Colonic mucosa (tissue), 4 donors: ENCODE measurements at regions not wholly inside any gene's neighbourhood (a gene's known extent, or its start where the extent isn't known, plus 50 kb on each side); places are given as distances from the start of the nearest gene placed in this dataset.

Experiments used
- DNase-seq: peaks from one replicate; pipeline ENCODE4 v3.0.0-alpha.2; 2020
- H3K27ac ChIP-seq: fragments of 200-600 bp; one replicate; pipeline ENCODE4 v1.8.0; 2021
- H3K27me3 ChIP-seq: fragments of 200-600 bp; one replicate; pipeline ENCODE4 v1.8.0; 2021
- H3K36me3 ChIP-seq: fragments of 200-600 bp; one replicate; pipeline ENCODE4 v1.8.0; 2021
- H3K4me1 ChIP-seq: fragments of 200-600 bp; one replicate; pipeline ENCODE4 v1.8.0; 2021; ENCODE audit warnings: mild to moderate bottlenecking
- H3K4me3 ChIP-seq: fragments of 200-600 bp; one replicate; pipeline ENCODE4 v1.8.0; 2021
- H3K9ac ChIP-seq, 2 donors: one replicate each; pipeline ENCODE4 v1.7.0; 2013; ENCODE audit warnings: control low read depth in 2 of 2, low read depth in 2 of 2, low read length in 2 of 2
- H3K9me3 ChIP-seq: fragments of 200-600 bp; one replicate; pipeline ENCODE4 v1.8.0; 2021
- CTCF ChIP-seq: fragments of 200-600 bp; IDR thresholded peaks from one replicate; pipeline ENCODE4 v1.8.0; 2022; ENCODE audit warnings: antibody characterized with exemption, mild to moderate bottlenecking
- intact Hi-C: fragments of 100-400 bp; cut with DNase I; formaldehyde crosslinking; loops from one replicate; pipeline ENCODE4 v1.14.1; 2022
- donor health status: healthy.
- donor health status: DM: no; HTN: no; CAD: no.
- donor health status: DM: no; HTN: no; CAD: no.

- intact Hi-C loops, result no loop called here
- Histone ChIP-seq H3K36me3 (no peaks in the 10 kb centered on the region), H3K4me1 (no peaks in the 10 kb centered on the region), H3K4me3 (no peak overlapping the region), H3K9me3 (no peaks in the 10 kb centered on the region), H3K27ac (no peak overlapping the region), H3K9ac (no peak overlapping the region), H3K27me3 (no peaks in the 10 kb centered on the region)
- TF ChIP-seq CTCF, result no peak
- no peak for DNase-seq
These were observed 101.1 kb upstream of the RASGRP1 start for GRCh38 chr15:38665586-38666305.

GRCh38 chr15:38666865-38667510 is 102.4 kb upstream of the RASGRP1 start:
- Histone ChIP-seq H3K27me3 (no peaks in the 10 kb centered on the region), H3K4me1 (no peaks in the 10 kb centered on the region), H3K27ac (no peak overlapping the region), H3K9me3 (no peaks in the 10 kb centered on the region), H3K9ac (no peak overlapping the region), H3K36me3 (no peaks in the 10 kb centered on the region), H3K4me3 (no peak overlapping the region)
- intact Hi-C loops, result no loop called here
- no peak for DNase-seq
- no peak for TF ChIP-seq CTCF

GRCh38 chr15:38667890-38668850 is 103.6 kb upstream of the RASGRP1 start:
- Histone ChIP-seq H3K27me3 (no peaks in the 10 kb centered on the region), H3K36me3 (no peaks in the 10 kb centered on the region), H3K4me1 (no peaks in the 10 kb centered on the region), H3K9ac (no peak overlapping the region), H3K27ac (no peak overlapping the region), H3K4me3 (no peak overlapping the region), H3K9me3 (no peaks in the 10 kb centered on the region)
- no peak for DNase-seq
- intact Hi-C loops, result no loop called here
- no peak for TF ChIP-seq CTCF

- no peak for DNase-seq
- Histone ChIP-seq H3K27ac (no peak overlapping the region), H3K4me1 (no peaks in the 10 kb centered on the region), H3K9me3 (no peaks in the 10 kb centered on the region), H3K9ac (no peak overlapping the region), H3K4me3 (no peak overlapping the region), H3K27me3 (no peaks in the 10 kb centered on the region), H3K36me3 (no peaks in the 10 kb centered on the region)
- TF ChIP-seq CTCF, result no peak
- intact Hi-C loops, result no loop called here
These were observed 104.3 kb upstream of the RASGRP1 start for GRCh38 chr15:38668898-38669391.
